ENCODE measurements at regions not wholly inside any gene's neighbourhood (a gene's known extent, or its start where the extent isn't known, plus 50 kb on each side); places are given as distances from the start of the nearest gene placed in this dataset.

DNA sequence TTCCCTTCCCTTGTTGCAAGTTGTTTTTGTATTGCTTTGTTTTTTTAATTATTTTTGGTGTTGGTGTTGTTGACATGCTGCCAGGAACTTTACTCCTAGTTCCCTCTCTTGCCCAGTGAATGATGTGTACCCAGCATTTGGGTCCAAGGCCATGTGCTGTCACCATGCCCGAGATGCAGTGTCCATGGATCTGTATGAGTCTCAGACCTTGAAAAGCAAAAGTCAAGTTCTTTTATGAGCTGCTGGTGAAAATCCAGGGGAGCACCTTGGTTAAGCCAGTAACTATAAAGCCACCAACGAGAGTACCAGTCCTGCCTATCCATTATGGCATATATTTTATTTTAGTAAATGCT, 236.4 kb downstream of the BCL11A start:
- Histone ChIP-seq H3K9me3 (ENCODE audit: control insufficient read depth in 2 of 2, insufficient read depth in 1 of 2, low read depth in 1 of 2, low read length in 1 of 2) (peaks cover 0 to 2% of the 10 kb centered on the region in 2 donors), H3K36me3 (ENCODE audit: control insufficient read depth in 2 of 2, insufficient read depth in 2 of 2, low read length in 1 of 2) (no peaks in the 10 kb centered on the region), H3K27me3 (ENCODE audit: control insufficient read depth in 1 of 2, insufficient read depth in 2 of 2, low read length in 2 of 2) (no peaks in the 10 kb centered on the region), H3K27ac (ENCODE audit: low read depth in 2 of 2, low read length in 1 of 2) (no peak overlapping the region), H3K4me1 (ENCODE audit: control insufficient read depth in 2 of 2, insufficient read depth in 2 of 2, low read length in 1 of 2) (no peaks in the 10 kb centered on the region), H3K4me3 (ENCODE audit: low read depth in 1 of 2, low read length in 2 of 2) (no peak overlapping the region)
- 68 to 73% methylated on average over 2 of the region's 2 CpGs for WGBS, 2 donors

GRCh38 chr2:60316381-60317033, 236.9 kb downstream of the BCL11A start:
- no peaks in the 10 kb centered on the region for H3K27me3 ChIP-seq (ENCODE audit: control insufficient read depth in 1 of 2, insufficient read depth in 2 of 2, low read length in 2 of 2)
- 53 to 75% methylated on average over 7 of the region's 7 CpGs for WGBS, 2 donors
- no peaks in the 10 kb centered on the region for H3K4me1 ChIP-seq (ENCODE audit: control insufficient read depth in 2 of 2, insufficient read depth in 2 of 2, low read length in 1 of 2)
- H3K4me3 ChIP-seq (ENCODE audit: low read depth in 1 of 2, low read length in 2 of 2), result no peak overlapping the region
- H3K9me3 ChIP-seq (ENCODE audit: control insufficient read depth in 2 of 2, insufficient read depth in 1 of 2, low read depth in 1 of 2, low read length in 1 of 2), result no peaks in the 10 kb centered on the region
- no peak overlapping the region for H3K27ac ChIP-seq (ENCODE audit: low read depth in 2 of 2, low read length in 1 of 2)
- no peaks in the 10 kb centered on the region for H3K36me3 ChIP-seq (ENCODE audit: control insufficient read depth in 2 of 2, insufficient read depth in 2 of 2, low read length in 1 of 2)

GRCh38 chr2:60313470-60314172, 239.8 kb downstream of the BCL11A start:
- Histone ChIP-seq H3K36me3 (ENCODE audit: control insufficient read depth in 2 of 2, insufficient read depth in 2 of 2, low read length in 1 of 2) (no peaks in the 10 kb centered on the region), H3K4me3 (ENCODE audit: low read depth in 1 of 2, low read length in 2 of 2) (no peak overlapping the region), H3K4me1 (ENCODE audit: control insufficient read depth in 2 of 2, insufficient read depth in 2 of 2, low read length in 1 of 2) (no peaks in the 10 kb centered on the region), H3K9me3 (ENCODE audit: control insufficient read depth in 2 of 2, insufficient read depth in 1 of 2, low read depth in 1 of 2, low read length in 1 of 2) (no peaks in the 10 kb centered on the region), H3K27me3 (ENCODE audit: control insufficient read depth in 1 of 2, insufficient read depth in 2 of 2, low read length in 2 of 2) (no peaks in the 10 kb centered on the region), H3K27ac (ENCODE audit: low read depth in 2 of 2, low read length in 1 of 2) (no peak overlapping the region)
- WGBS, 2 donors, result 83 to 95% methylated on average over 3 of the region's 3 CpGs

GRCh38 chr2:60312618-60313017, 240.8 kb downstream of the BCL11A start:
- Histone ChIP-seq H3K36me3 (ENCODE audit: control insufficient read depth in 2 of 2, insufficient read depth in 2 of 2, low read length in 1 of 2) (no peaks in the 10 kb centered on the region), H3K4me1 (ENCODE audit: control insufficient read depth in 2 of 2, insufficient read depth in 2 of 2, low read length in 1 of 2) (no peaks in the 10 kb centered on the region), H3K27me3 (ENCODE audit: control insufficient read depth in 1 of 2, insufficient read depth in 2 of 2, low read length in 2 of 2) (no peaks in the 10 kb centered on the region), H3K9me3 (ENCODE audit: control insufficient read depth in 2 of 2, insufficient read depth in 1 of 2, low read depth in 1 of 2, low read length in 1 of 2) (no peaks in the 10 kb centered on the region), H3K27ac (ENCODE audit: low read depth in 2 of 2, low read length in 1 of 2) (no peak overlapping the region), H3K4me3 (ENCODE audit: low read depth in 1 of 2, low read length in 2 of 2) (no peak overlapping the region)
- 43 to 85% methylated on average over 1 of the region's 1 CpG for WGBS, 2 donors

DNA sequence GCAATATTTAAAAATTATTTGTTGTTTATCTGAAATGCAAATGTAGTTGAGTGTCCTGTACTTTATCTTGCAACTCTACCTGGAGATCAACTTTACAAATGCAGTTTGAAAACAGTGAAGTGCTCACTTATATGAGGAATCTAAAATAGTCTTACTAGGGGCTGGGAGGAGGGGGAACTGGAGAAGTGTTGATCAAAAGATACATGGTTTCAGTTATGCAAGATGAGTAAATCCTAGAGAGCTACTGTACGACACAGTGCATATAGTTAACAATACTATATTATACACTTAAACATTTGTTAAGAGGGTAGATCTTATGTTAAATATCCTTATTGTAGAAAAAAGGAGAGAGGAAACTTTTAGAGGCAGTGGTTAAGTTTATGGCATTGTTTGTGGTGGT, 241.9 kb downstream of the BCL11A start:
- no peaks in the 10 kb centered on the region for H3K4me1 ChIP-seq (ENCODE audit: control insufficient read depth in 2 of 2, insufficient read depth in 2 of 2, low read length in 1 of 2)
- no peak overlapping the region for H3K4me3 ChIP-seq (ENCODE audit: low read depth in 1 of 2, low read length in 2 of 2)
- WGBS, 2 donors, result 80 to 81% methylated on average over 1 of the region's 1 CpG
- H3K27me3 ChIP-seq (ENCODE audit: control insufficient read depth in 1 of 2, insufficient read depth in 2 of 2, low read length in 2 of 2), result no peaks in the 10 kb centered on the region
- no peaks in the 10 kb centered on the region for H3K36me3 ChIP-seq (ENCODE audit: control insufficient read depth in 2 of 2, insufficient read depth in 2 of 2, low read length in 1 of 2)
- H3K9me3 ChIP-seq (ENCODE audit: control insufficient read depth in 2 of 2, insufficient read depth in 1 of 2, low read depth in 1 of 2, low read length in 1 of 2), result no peaks in the 10 kb centered on the region
- H3K27ac ChIP-seq (ENCODE audit: low read depth in 2 of 2, low read length in 1 of 2), result no peak overlapping the region

- Histone ChIP-seq H3K27me3 (ENCODE audit: control insufficient read depth in 1 of 2, insufficient read depth in 2 of 2, low read length in 2 of 2) (no peaks in the 10 kb centered on the region), H3K27ac (ENCODE audit: low read depth in 2 of 2, low read length in 1 of 2) (no peak overlapping the region), H3K9me3 (ENCODE audit: control insufficient read depth in 2 of 2, insufficient read depth in 1 of 2, low read depth in 1 of 2, low read length in 1 of 2) (no peaks in the 10 kb centered on the region), H3K36me3 (ENCODE audit: control insufficient read depth in 2 of 2, insufficient read depth in 2 of 2, low read length in 1 of 2) (no peaks in the 10 kb centered on the region), H3K4me3 (ENCODE audit: low read depth in 1 of 2, low read length in 2 of 2) (no peak overlapping the region), H3K4me1 (ENCODE audit: control insufficient read depth in 2 of 2, insufficient read depth in 2 of 2, low read length in 1 of 2) (peaks cover 0 to 3% of the 10 kb centered on the region in 2 donors)
- WGBS, 2 donors, result 78 to 82% methylated on average over 5 of the region's 5 CpGs
These were observed 243.4 kb downstream of the BCL11A start for GRCh38 chr2:60309941-60310660.

DNA sequence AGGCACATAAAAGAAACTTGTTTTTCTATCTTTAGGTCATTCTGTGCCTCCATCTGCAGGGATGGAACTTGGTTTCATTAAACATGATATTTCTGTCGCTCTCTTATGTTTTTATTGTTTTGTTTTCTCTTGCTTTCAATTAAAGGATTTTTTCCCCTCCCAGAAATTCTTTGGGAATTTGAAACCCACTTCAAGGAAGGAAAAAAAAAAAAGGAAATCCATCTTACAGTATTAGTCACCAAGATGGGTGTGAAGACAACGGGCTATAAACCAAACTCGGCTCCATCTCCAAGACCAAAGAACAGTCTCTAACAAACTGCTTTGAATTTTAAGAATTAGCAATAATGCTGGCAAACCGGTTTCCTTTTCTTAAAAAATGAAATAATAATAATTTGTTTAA, 244.1 kb downstream of the BCL11A start:
- H3K9me3 ChIP-seq (ENCODE audit: control insufficient read depth in 2 of 2, insufficient read depth in 1 of 2, low read depth in 1 of 2, low read length in 1 of 2), result no peaks in the 10 kb centered on the region
- 47 to 54% methylated on average over 4 of the region's 4 CpGs for WGBS, 2 donors
- H3K36me3 ChIP-seq (ENCODE audit: control insufficient read depth in 2 of 2, insufficient read depth in 2 of 2, low read length in 1 of 2), result no peaks in the 10 kb centered on the region
- H3K4me1 ChIP-seq (ENCODE audit: control insufficient read depth in 2 of 2, insufficient read depth in 2 of 2, low read length in 1 of 2), result peaks cover 0 to 3% of the 10 kb centered on the region in 2 donors
- H3K27me3 ChIP-seq (ENCODE audit: control insufficient read depth in 1 of 2, insufficient read depth in 2 of 2, low read length in 2 of 2), result no peaks in the 10 kb centered on the region
- H3K27ac ChIP-seq (ENCODE audit: low read depth in 2 of 2, low read length in 1 of 2), result no peak overlapping the region
- no peak overlapping the region for H3K4me3 ChIP-seq (ENCODE audit: low read depth in 1 of 2, low read length in 2 of 2)

- Histone ChIP-seq H3K36me3 (ENCODE audit: control insufficient read depth in 2 of 2, insufficient read depth in 2 of 2, low read length in 1 of 2) (no peaks in the 10 kb centered on the region), H3K27me3 (ENCODE audit: control insufficient read depth in 1 of 2, insufficient read depth in 2 of 2, low read length in 2 of 2) (no peaks in the 10 kb centered on the region), H3K27ac (ENCODE audit: low read depth in 2 of 2, low read length in 1 of 2) (peak overlapping the region; percentile 53 to 67), H3K9me3 (ENCODE audit: control insufficient read depth in 2 of 2, insufficient read depth in 1 of 2, low read depth in 1 of 2, low read length in 1 of 2) (no peaks in the 10 kb centered on the region), H3K4me1 (ENCODE audit: control insufficient read depth in 2 of 2, insufficient read depth in 2 of 2, low read length in 1 of 2) (peaks cover 0 to 3% of the 10 kb centered on the region in 2 donors), H3K4me3 (ENCODE audit: low read depth in 1 of 2, low read length in 2 of 2) (no peak overlapping the region)
- WGBS, 2 donors, result 20 to 31% methylated on average over 5 of the region's 5 CpGs
These were observed 247.1 kb downstream of the BCL11A start for GRCh38 chr2:60306267-60306861.

- Histone ChIP-seq H3K27ac (ENCODE audit: low read depth in 2 of 2, low read length in 1 of 2) (no peak overlapping the region), H3K4me1 (ENCODE audit: control insufficient read depth in 2 of 2, insufficient read depth in 2 of 2, low read length in 1 of 2) (peaks cover 0 to 3% of the 10 kb centered on the region in 2 donors), H3K4me3 (ENCODE audit: low read depth in 1 of 2, low read length in 2 of 2) (no peak overlapping the region), H3K27me3 (ENCODE audit: control insufficient read depth in 1 of 2, insufficient read depth in 2 of 2, low read length in 2 of 2) (no peaks in the 10 kb centered on the region), H3K36me3 (ENCODE audit: control insufficient read depth in 2 of 2, insufficient read depth in 2 of 2, low read length in 1 of 2) (no peaks in the 10 kb centered on the region), H3K9me3 (ENCODE audit: control insufficient read depth in 2 of 2, insufficient read depth in 1 of 2, low read depth in 1 of 2, low read length in 1 of 2) (no peaks in the 10 kb centered on the region)
- 59 to 70% methylated on average over 2 of the region's 2 CpGs for WGBS, 2 donors
These were observed 249.8 kb downstream of the BCL11A start for GRCh38 chr2:60303680-60304079.
